ENCODE measurements at regions not wholly inside any gene's neighbourhood (a gene's known extent, or its start where the extent isn't known, plus 50 kb on each side); places are given as distances from the start of the nearest gene placed in this dataset.

- ChIA-PET CTCF (interaction anchor here (1.3 kb wide), 1 partner anchor 32 kb away, joined by 3 read pairs; no protein-coding TSS in a partner anchor), POLR2A (no interaction called here)
Measured at GRCh38 chr5:158389786-158390185, 530.8 kb upstream of the CLINT1 start.

GRCh38 chr5:158388021-158388420 lies 529.1 kb upstream of the CLINT1 start:
- CTCF ChIA-PET = interaction anchor here (1.4 kb wide), 1 partner anchor 10 kb away, joined by 5 read pairs; no protein-coding TSS in a partner anchor
- POLR2A ChIA-PET = no interaction called here
- TF ChIP-seq CTCF (IDR thresholded peaks at IDR 0.05; ENCODE audit: control extremely low read depth, extremely low read depth, low read depth, missing control alignments) = no peak
- no peak for DNase-seq (ENCODE audit: extremely low spot score)

More at GRCh38 chr5:158389786-158390185, 530.8 kb upstream of the CLINT1 start:
- TF ChIP-seq CTCF (IDR thresholded peaks at IDR 0.05; ENCODE audit: control extremely low read depth, extremely low read depth, low read depth, missing control alignments) = no peak
- no peak for DNase-seq (ENCODE audit: extremely low spot score)

- CTCF ChIA-PET = interaction anchor here (1.4 kb wide), 2 partner anchors 9 to 14 kb away, joined by 4 to 5 read pairs; no protein-coding TSS in a partner anchor
- DNase-seq (ENCODE audit: extremely low spot score) = no peak
Measured at GRCh38 chr5:158387499-158387898, 528.6 kb upstream of the CLINT1 start.

GRCh38 chr5:158385982-158386381 lies 527.0 kb upstream of the CLINT1 start:
- DNase-seq (ENCODE audit: extremely low spot score) = no peak
- CTCF ChIA-PET = interaction anchor here (1.0 to 1.4 kb wide), 2 partner anchors 14 to 42 kb away, joined by 3 read pairs; no protein-coding TSS in a partner anchor
- POLR2A ChIA-PET = no interaction called here
- TF ChIP-seq CTCF (IDR thresholded peaks at IDR 0.05; ENCODE audit: control extremely low read depth, extremely low read depth, low read depth, missing control alignments) = no peak

More at GRCh38 chr5:158387499-158387898, 528.6 kb upstream of the CLINT1 start:
- TF ChIP-seq CTCF (IDR thresholded peaks at IDR 0.05; ENCODE audit: control extremely low read depth, extremely low read depth, low read depth, missing control alignments) = no peak
- POLR2A ChIA-PET = no interaction called here

GRCh38 chr5:158384535-158385481 lies 525.9 kb upstream of the CLINT1 start:
- POLR2A ChIA-PET = no interaction called here
- CTCF ChIA-PET = no interaction called here
- no peak for TF ChIP-seq CTCF (IDR thresholded peaks at IDR 0.05; ENCODE audit: control extremely low read depth, extremely low read depth, low read depth, missing control alignments)
- DNase-seq (ENCODE audit: extremely low spot score) = no peak

- no peak for TF ChIP-seq CTCF (IDR thresholded peaks at IDR 0.05; ENCODE audit: control extremely low read depth, extremely low read depth, low read depth, missing control alignments)
- DNase-seq (ENCODE audit: extremely low spot score) = no peak
- POLR2A ChIA-PET = no interaction called here
- CTCF ChIA-PET = interaction anchor here (1.2 to 1.7 kb wide), 4 partner anchors 8 to 723 kb away, joined by 3 to 7 read pairs (median 4); no protein-coding TSS in a partner anchor
Measured at GRCh38 chr5:158383486-158383885, 524.5 kb upstream of the CLINT1 start.
